ENCODE measurements at regions not wholly inside any gene's neighbourhood (a gene's known extent, or its start where the extent isn't known, plus 50 kb on each side); places are given as distances from the start of the nearest gene placed in this dataset.

GRCh38 chr5:34599471-34600117 lies 56.5 kb upstream of the RAI14 start:
- Histone ChIP-seq H3K4me3 (ENCODE audit: low read depth in 1 of 2, low read length in 2 of 2) (no peak overlapping the region), H3K4me1 (ENCODE audit: control insufficient read depth in 2 of 2, insufficient read depth in 2 of 2, low read length in 1 of 2) (no peaks in the 10 kb centered on the region), H3K36me3 (ENCODE audit: control insufficient read depth in 2 of 2, insufficient read depth in 2 of 2, low read length in 1 of 2) (no peaks in the 10 kb centered on the region), H3K9me3 (ENCODE audit: control insufficient read depth in 2 of 2, insufficient read depth in 1 of 2, low read depth in 1 of 2, low read length in 1 of 2) (no peaks in the 10 kb centered on the region), H3K27ac (ENCODE audit: low read depth in 2 of 2, low read length in 1 of 2) (no peak overlapping the region), H3K27me3 (ENCODE audit: control insufficient read depth in 1 of 2, insufficient read depth in 2 of 2, low read length in 2 of 2) (no peaks in the 10 kb centered on the region)
- WGBS, 2 donors, result 82 to 91% methylated on average over 4 of the region's 4 CpGs

- 89 to 94% methylated on average over 4 of the region's 4 CpGs for WGBS, 2 donors
- H3K27ac ChIP-seq (ENCODE audit: low read depth in 2 of 2, low read length in 1 of 2), result no peak overlapping the region
Observed at GRCh38 chr5:34600118-34600493, 56.0 kb upstream of the RAI14 start.

GRCh38 chr5:34603378-34603777 lies 52.8 kb upstream of the RAI14 start:
- Histone ChIP-seq H3K36me3 (ENCODE audit: control insufficient read depth in 2 of 2, insufficient read depth in 2 of 2, low read length in 1 of 2) (no peaks in the 10 kb centered on the region), H3K4me3 (ENCODE audit: low read depth in 1 of 2, low read length in 2 of 2) (no peak overlapping the region), H3K27me3 (ENCODE audit: control insufficient read depth in 1 of 2, insufficient read depth in 2 of 2, low read length in 2 of 2) (no peaks in the 10 kb centered on the region), H3K4me1 (ENCODE audit: control insufficient read depth in 2 of 2, insufficient read depth in 2 of 2, low read length in 1 of 2) (no peaks in the 10 kb centered on the region), H3K27ac (ENCODE audit: low read depth in 2 of 2, low read length in 1 of 2) (no peak overlapping the region), H3K9me3 (ENCODE audit: control insufficient read depth in 2 of 2, insufficient read depth in 1 of 2, low read depth in 1 of 2, low read length in 1 of 2) (no peaks in the 10 kb centered on the region)
- WGBS, 2 donors, result 91% methylated on average over 2 of the region's 2 CpGs

More at GRCh38 chr5:34600118-34600493, 56.0 kb upstream of the RAI14 start:
- Histone ChIP-seq H3K4me3 (ENCODE audit: low read depth in 1 of 2, low read length in 2 of 2) (no peak overlapping the region), H3K36me3 (ENCODE audit: control insufficient read depth in 2 of 2, insufficient read depth in 2 of 2, low read length in 1 of 2) (no peaks in the 10 kb centered on the region), H3K27me3 (ENCODE audit: control insufficient read depth in 1 of 2, insufficient read depth in 2 of 2, low read length in 2 of 2) (no peaks in the 10 kb centered on the region), H3K9me3 (ENCODE audit: control insufficient read depth in 2 of 2, insufficient read depth in 1 of 2, low read depth in 1 of 2, low read length in 1 of 2) (no peaks in the 10 kb centered on the region), H3K4me1 (ENCODE audit: control insufficient read depth in 2 of 2, insufficient read depth in 2 of 2, low read length in 1 of 2) (no peaks in the 10 kb centered on the region)

GRCh38 chr5:34604119-34604675 lies 51.9 kb upstream of the RAI14 start:
- Histone ChIP-seq H3K27ac (ENCODE audit: low read depth in 2 of 2, low read length in 1 of 2) (no peak overlapping the region), H3K27me3 (ENCODE audit: control insufficient read depth in 1 of 2, insufficient read depth in 2 of 2, low read length in 2 of 2) (no peaks in the 10 kb centered on the region), H3K4me3 (ENCODE audit: low read depth in 1 of 2, low read length in 2 of 2) (no peak overlapping the region), H3K4me1 (ENCODE audit: control insufficient read depth in 2 of 2, insufficient read depth in 2 of 2, low read length in 1 of 2) (no peaks in the 10 kb centered on the region), H3K36me3 (ENCODE audit: control insufficient read depth in 2 of 2, insufficient read depth in 2 of 2, low read length in 1 of 2) (no peaks in the 10 kb centered on the region), H3K9me3 (ENCODE audit: control insufficient read depth in 2 of 2, insufficient read depth in 1 of 2, low read depth in 1 of 2, low read length in 1 of 2) (no peaks in the 10 kb centered on the region)
- 43 to 58% methylated on average over 1 of the region's 1 CpG for WGBS, 2 donors

- Histone ChIP-seq H3K27me3 (ENCODE audit: control insufficient read depth in 1 of 2, insufficient read depth in 2 of 2, low read length in 2 of 2) (no peaks in the 10 kb centered on the region), H3K4me1 (ENCODE audit: control insufficient read depth in 2 of 2, insufficient read depth in 2 of 2, low read length in 1 of 2) (no peaks in the 10 kb centered on the region), H3K9me3 (ENCODE audit: control insufficient read depth in 2 of 2, insufficient read depth in 1 of 2, low read depth in 1 of 2, low read length in 1 of 2) (no peaks in the 10 kb centered on the region), H3K36me3 (ENCODE audit: control insufficient read depth in 2 of 2, insufficient read depth in 2 of 2, low read length in 1 of 2) (no peaks in the 10 kb centered on the region), H3K4me3 (ENCODE audit: low read depth in 1 of 2, low read length in 2 of 2) (no peak overlapping the region), H3K27ac (ENCODE audit: low read depth in 2 of 2, low read length in 1 of 2) (no peak overlapping the region)
- 87 to 89% methylated on average over 4 of the region's 4 CpGs for WGBS, 2 donors
Observed at GRCh38 chr5:34606101-34606500, 50.0 kb upstream of the RAI14 start.

Data from esophagus (tissue), 2 donors.